CD4-positive, CD25-positive, alpha-beta regulatory T cell (primary cell): ENCODE measurements at regions not wholly inside any gene's neighbourhood (a gene's known extent, or its start where the extent isn't known, plus 50 kb on each side); places are given as distances from the start of the nearest gene placed in this dataset.

Source experiments
- ATAC-seq, 2 donors: fragments of 150-1000 bp; cut with Tn5 transposase; one replicate each; pipeline ENCODE4 v1.10.0; 2021; ENCODE audit warnings: low read depth in 2 of 2, moderate number of reproducible peaks in 2 of 2, moderate library complexity in 1 of 2
- DNase-seq, 3 donors: peaks; one replicate each; pipeline versions ENCODE4 v3.0.0 to v3.0.0-alpha.2; 2012 to 2022; ENCODE audit warnings: mixed read lengths in 1 of 3
- H3K27ac ChIP-seq: one replicate; pipeline ENCODE4 v1.7.0; 2013; ENCODE audit warnings: mild to moderate bottlenecking, low read length; ENCODE audit not compliant: insufficient read depth, poor library complexity, severe bottlenecking
- H3K27me3 ChIP-seq: one replicate; pipeline ENCODE4 v1.7.0; 2013; ENCODE audit warnings: low read length; ENCODE audit not compliant: control insufficient read depth, insufficient read depth
- H3K36me3 ChIP-seq: one replicate; pipeline ENCODE4 v1.7.0; 2013; ENCODE audit warnings: mild to moderate bottlenecking, low read length, moderate library complexity; ENCODE audit not compliant: control insufficient read depth, insufficient read depth
- H3K4me1 ChIP-seq: 2 replicates; pipeline ENCODE4 v1.7.0; 2013; ENCODE audit warnings: mild to moderate bottlenecking, low read length; ENCODE audit not compliant: insufficient read depth, control insufficient read depth, poor library complexity, severe bottlenecking
- H3K4me3 ChIP-seq: one replicate; pipeline ENCODE4 v1.7.0; 2013; ENCODE audit warnings: low read depth, mild to moderate bottlenecking, low read length, moderate library complexity
- H3K9me3 ChIP-seq, 2 experiments: 1 replicate in 1 of 2; 2 replicates in 1 of 2; pipeline ENCODE4 v1.7.0; 2013; ENCODE audit warnings: low read length in 2 of 2, mild to moderate bottlenecking in 1 of 2, moderate library complexity in 1 of 2; ENCODE audit not compliant: control insufficient read depth in 2 of 2
- H3K27ac Mint-ChIP-seq, 3 donors: one replicate each; pipeline ENCODE4 v1.8.0; 2020 to 2022; ENCODE audit warnings: mild to moderate bottlenecking in 3 of 3, mixed read lengths in 3 of 3, moderate library complexity in 2 of 3
- H3K27me3 Mint-ChIP-seq: one replicate; pipeline ENCODE4 v1.8.0; 2022; ENCODE audit warnings: mild to moderate bottlenecking, mixed read lengths
- H3K36me3 Mint-ChIP-seq: one replicate; pipeline ENCODE4 v1.8.0; 2020; ENCODE audit warnings: mixed read lengths
- H3K4me1 Mint-ChIP-seq, 4 donors: one replicate each; pipeline ENCODE4 v1.8.0; 2020 to 2022; ENCODE audit warnings: mixed read lengths in 4 of 4, mild to moderate bottlenecking in 1 of 4
- H3K4me3 Mint-ChIP-seq, 4 donors: one replicate each; pipeline ENCODE4 v1.8.0; 2020 to 2022; ENCODE audit warnings: mild to moderate bottlenecking in 4 of 4, mixed read lengths in 4 of 4, moderate library complexity in 3 of 4
- H3K9me3 Mint-ChIP-seq, 7 donors: one replicate each; pipeline ENCODE4 v1.8.0; 2020 to 2022; ENCODE audit warnings: mixed read lengths in 7 of 7, mild to moderate bottlenecking in 3 of 7, moderate library complexity in 2 of 7

DNA sequence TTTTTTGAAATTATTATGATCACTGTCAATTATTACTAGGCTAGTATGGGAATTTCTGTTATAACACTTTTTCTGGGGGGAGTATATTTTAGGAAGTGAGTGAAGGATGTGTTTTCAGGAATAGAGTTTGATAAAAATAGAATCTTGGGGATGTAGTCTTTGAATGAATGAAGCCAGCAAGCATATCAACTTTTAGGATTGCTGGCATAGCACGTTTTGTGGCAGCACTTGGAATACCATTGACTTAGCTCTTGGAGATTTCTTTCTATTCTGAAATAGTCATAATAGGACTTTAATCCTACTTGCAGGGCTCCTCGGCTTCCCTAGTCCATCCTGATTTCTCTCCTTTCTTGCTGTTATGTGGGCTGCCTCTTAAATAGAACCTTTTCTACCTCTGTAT is 141.6 kb downstream of the DACT1 start:
- H3K4me1 Mint-ChIP-seq: no peaks in the 10 kb centered on the region

DNA sequence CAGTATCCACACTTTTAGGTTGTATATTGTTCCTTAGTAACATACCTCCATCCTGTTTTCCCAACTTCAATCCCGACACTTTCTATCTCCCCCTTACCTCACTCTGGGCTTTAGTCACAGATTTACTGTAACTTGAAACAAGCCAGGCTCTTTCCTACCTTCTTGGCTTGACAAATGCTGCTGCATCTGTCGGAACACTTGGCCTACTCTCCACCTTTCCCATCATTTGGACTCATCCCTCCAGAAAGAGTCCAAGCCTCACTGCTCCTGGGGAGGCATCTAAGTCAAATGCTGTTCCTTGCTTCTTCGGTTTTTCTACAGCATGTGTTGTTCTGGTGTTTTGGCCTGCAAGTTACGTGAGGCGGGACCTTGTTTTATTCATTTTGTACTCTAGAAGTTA is 142.4 kb downstream of the DACT1 start:
- Histone ChIP-seq H3K27me3 (no peaks in the 10 kb centered on the region), H3K9me3 (no peaks in the 10 kb centered on the region), H3K4me3 (no peak overlapping the region), H3K27ac (no peak overlapping the region), H3K36me3 (no peaks in the 10 kb centered on the region), H3K4me1 (no peaks in the 10 kb centered on the region)
- ATAC-seq (no peak), DNase-seq (no peak)
- Mint-ChIP-seq H3K27ac (no peak overlapping the region), H3K36me3 (no peaks in the 10 kb centered on the region), H3K27me3 (peaks cover 4% of the 10 kb centered on the region), H3K4me3 (no peak overlapping the region), H3K4me1 (no peaks in the 10 kb centered on the region), H3K9me3 (no peaks in the 10 kb centered on the region)

More for the DNA sequence above, 141.6 kb downstream of the DACT1 start:
- ATAC-seq: no peak
- Histone ChIP-seq H3K36me3 (no peaks in the 10 kb centered on the region), H3K9me3 (no peaks in the 10 kb centered on the region), H3K27ac (no peak overlapping the region), H3K27me3 (no peaks in the 10 kb centered on the region), H3K4me1 (no peaks in the 10 kb centered on the region), H3K4me3 (no peak overlapping the region)
- H3K9me3 Mint-ChIP-seq: no peaks in the 10 kb centered on the region
- no peak overlapping the region for H3K4me3 Mint-ChIP-seq
- H3K27me3 Mint-ChIP-seq: peaks cover 4% of the 10 kb centered on the region
- no peaks in the 10 kb centered on the region for H3K36me3 Mint-ChIP-seq
- no peak overlapping the region for H3K27ac Mint-ChIP-seq
- no peak for DNase-seq

DNA sequence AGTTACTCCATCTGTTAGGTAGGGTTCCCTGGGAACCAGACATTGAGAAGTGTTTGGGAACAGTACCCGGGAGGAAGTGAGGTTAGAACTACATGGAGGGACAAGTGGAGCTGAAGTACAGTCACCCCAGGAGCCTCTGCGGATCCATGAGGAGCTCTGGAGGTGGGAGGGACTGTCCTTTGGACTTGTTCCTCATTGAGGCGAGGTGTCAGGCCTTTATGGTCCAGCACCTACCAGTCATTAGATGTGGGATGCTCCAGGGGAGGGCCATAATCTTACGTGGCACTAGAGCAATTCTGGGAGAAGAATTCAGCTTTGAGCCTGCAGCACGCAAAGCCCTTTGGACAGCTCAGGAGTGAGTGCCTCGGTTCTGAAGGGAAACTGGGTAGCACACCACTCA is 142.8 kb downstream of the DACT1 start:
- no peak overlapping the region for H3K4me3 ChIP-seq

DNA sequence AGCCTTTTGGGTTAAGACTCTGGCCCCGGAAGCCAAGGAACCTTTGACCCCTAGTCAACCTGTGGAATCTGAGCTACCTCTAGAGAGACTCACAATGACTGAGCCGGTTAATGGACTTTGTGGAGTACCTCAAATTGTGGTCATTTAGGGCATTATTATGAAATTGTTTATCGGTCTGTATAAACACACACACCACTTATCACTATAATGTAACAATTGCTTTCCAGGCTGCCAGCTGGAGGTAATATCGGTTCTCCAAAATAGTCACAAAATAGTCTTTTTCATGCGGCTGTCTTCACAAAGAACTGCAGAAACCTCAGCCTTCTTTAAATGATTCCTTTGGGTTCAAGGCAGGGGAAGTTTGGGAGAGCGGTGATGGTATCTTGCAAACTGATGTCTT is 144.2 kb downstream of the DACT1 start:
- no peaks in the 10 kb centered on the region for H3K4me1 ChIP-seq
- H3K36me3 ChIP-seq: no peaks in the 10 kb centered on the region
- Mint-ChIP-seq H3K27ac (no peak overlapping the region), H3K4me3 (no peak overlapping the region), H3K4me1 (no peaks in the 10 kb centered on the region), H3K36me3 (no peaks in the 10 kb centered on the region), H3K27me3 (no peaks in the 10 kb centered on the region), H3K9me3 (no peaks in the 10 kb centered on the region)
- H3K9me3 ChIP-seq: no peaks in the 10 kb centered on the region
- no peak overlapping the region for H3K4me3 ChIP-seq
- no peak overlapping the region for H3K27ac ChIP-seq
- no peaks in the 10 kb centered on the region for H3K27me3 ChIP-seq
- DNase-seq: no peak
- ATAC-seq: no peak

More for the DNA sequence above, 142.8 kb downstream of the DACT1 start:
- Mint-ChIP-seq H3K27me3 (peaks cover 3% of the 10 kb centered on the region), H3K36me3 (no peaks in the 10 kb centered on the region), H3K27ac (no peak overlapping the region), H3K4me1 (no peaks in the 10 kb centered on the region), H3K4me3 (no peak overlapping the region), H3K9me3 (no peaks in the 10 kb centered on the region)
- DNase-seq: no peak
- Histone ChIP-seq H3K36me3 (no peaks in the 10 kb centered on the region), H3K27ac (no peak overlapping the region), H3K9me3 (no peaks in the 10 kb centered on the region), H3K4me1 (no peaks in the 10 kb centered on the region), H3K27me3 (no peaks in the 10 kb centered on the region)
- ATAC-seq: no peak

DNA sequence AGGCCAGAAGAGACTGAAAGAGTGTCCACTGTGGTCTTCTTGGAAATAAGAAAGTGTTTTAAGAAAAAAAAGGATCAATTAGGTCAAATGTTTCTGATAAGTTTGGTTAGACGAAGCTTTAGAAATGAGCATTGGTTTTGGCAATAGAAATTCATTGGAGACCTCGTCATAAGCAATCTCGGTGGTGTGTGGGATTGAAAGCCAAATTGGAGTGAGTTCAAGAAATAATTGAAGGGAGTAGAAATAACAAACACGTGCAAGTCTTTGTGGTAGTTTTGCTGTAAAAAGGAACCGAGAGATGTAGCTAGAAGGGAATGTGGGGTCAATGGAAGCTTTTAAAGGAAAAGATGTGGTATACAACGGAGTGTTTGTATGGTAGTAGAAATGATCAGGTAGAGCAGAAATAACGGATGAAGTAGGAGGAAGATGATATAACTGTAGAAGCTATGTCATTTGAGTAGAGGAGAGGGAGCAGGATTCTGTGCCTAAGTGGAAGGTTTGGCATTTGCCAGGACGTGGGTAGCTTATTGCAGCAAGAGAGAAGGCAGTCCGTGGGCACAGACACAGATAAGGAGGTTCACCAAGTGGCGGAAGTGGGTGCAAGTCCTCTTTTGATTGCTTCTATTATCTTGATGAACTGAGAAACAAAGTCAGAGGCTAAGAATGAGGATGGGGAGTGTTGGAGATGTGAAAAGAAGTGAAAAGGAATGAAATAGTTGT is 146.2 kb downstream of the DACT1 start:
- DNase-seq (no peak), ATAC-seq (no peak)
- Histone ChIP-seq H3K9me3 (no peaks in the 10 kb centered on the region), H3K27ac (no peak overlapping the region), H3K4me1 (no peaks in the 10 kb centered on the region), H3K4me3 (no peak overlapping the region), H3K36me3 (no peaks in the 10 kb centered on the region), H3K27me3 (no peaks in the 10 kb centered on the region)
- no peaks in the 10 kb centered on the region for H3K27me3 Mint-ChIP-seq
- H3K36me3 Mint-ChIP-seq: no peaks in the 10 kb centered on the region
- H3K27ac Mint-ChIP-seq: no peak overlapping the region
- H3K4me3 Mint-ChIP-seq: no peak overlapping the region
- no peaks in the 10 kb centered on the region for H3K4me1 Mint-ChIP-seq
- peaks cover 0 to 3% (median 0%) of the 10 kb centered on the region in 7 donors for H3K9me3 Mint-ChIP-seq

DNA sequence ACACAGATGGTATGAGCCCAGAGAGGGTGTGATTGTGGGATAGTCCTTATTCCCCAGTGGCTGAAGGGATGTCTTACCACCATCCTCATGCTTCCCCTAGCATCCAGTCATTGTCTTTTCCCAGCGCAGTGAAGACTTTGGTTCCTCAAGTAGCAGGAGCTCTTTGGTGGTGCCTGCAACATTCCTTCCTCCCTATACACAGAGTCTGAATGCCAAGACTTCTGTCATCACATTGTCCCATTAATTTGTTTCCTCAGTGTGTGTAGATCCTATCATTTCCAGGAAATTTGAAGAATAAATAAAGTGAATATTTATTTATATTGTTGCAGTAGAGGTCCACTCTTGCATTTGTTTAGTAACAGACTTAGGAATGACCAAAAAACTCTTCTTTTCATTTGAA is 147.2 kb downstream of the DACT1 start:
- DNase-seq: no peak
- Mint-ChIP-seq H3K4me3 (no peak overlapping the region), H3K4me1 (no peaks in the 10 kb centered on the region), H3K27ac (no peak overlapping the region), H3K27me3 (no peaks in the 10 kb centered on the region), H3K36me3 (no peaks in the 10 kb centered on the region), H3K9me3 (peaks cover 0 to 3% (median 0%) of the 10 kb centered on the region in 7 donors)
- no peaks in the 10 kb centered on the region for H3K4me1 ChIP-seq
- no peaks in the 10 kb centered on the region for H3K27me3 ChIP-seq
- ATAC-seq: no peak
- no peaks in the 10 kb centered on the region for H3K36me3 ChIP-seq
- no peak overlapping the region for H3K27ac ChIP-seq
- H3K4me3 ChIP-seq: no peak overlapping the region
- no peaks in the 10 kb centered on the region for H3K9me3 ChIP-seq

DNA sequence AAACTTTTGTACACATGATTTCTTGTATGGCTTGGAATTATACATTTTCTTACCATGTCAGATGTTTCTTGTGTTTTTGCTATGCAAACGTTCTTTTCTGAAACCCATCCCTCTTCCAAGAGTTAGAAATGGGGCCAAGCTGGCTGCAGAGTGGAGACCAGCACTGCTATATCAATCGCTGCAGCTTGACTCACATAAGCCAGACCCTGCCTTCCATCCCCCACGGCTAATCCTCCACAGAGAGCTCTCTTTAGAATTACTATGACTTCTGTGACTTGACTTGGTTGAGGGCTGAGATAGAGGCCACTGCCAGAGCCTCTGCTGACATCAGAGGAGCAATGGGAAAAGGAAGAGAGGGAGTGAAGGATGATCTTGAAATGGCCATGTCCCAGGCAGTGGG is 147.9 kb downstream of the DACT1 start:
- no peak for DNase-seq
- Histone ChIP-seq H3K27ac (no peak overlapping the region), H3K27me3 (no peaks in the 10 kb centered on the region), H3K4me3 (no peak overlapping the region), H3K4me1 (no peaks in the 10 kb centered on the region), H3K36me3 (no peaks in the 10 kb centered on the region), H3K9me3 (no peaks in the 10 kb centered on the region)
- no peaks in the 10 kb centered on the region for H3K36me3 Mint-ChIP-seq
- no peaks in the 10 kb centered on the region for H3K27me3 Mint-ChIP-seq
- ATAC-seq: no peak
- H3K9me3 Mint-ChIP-seq: peaks cover 0 to 3% (median 0%) of the 10 kb centered on the region in 7 donors
- no peak overlapping the region for H3K4me3 Mint-ChIP-seq
- H3K4me1 Mint-ChIP-seq: no peaks in the 10 kb centered on the region
- no peak overlapping the region for H3K27ac Mint-ChIP-seq

DNA sequence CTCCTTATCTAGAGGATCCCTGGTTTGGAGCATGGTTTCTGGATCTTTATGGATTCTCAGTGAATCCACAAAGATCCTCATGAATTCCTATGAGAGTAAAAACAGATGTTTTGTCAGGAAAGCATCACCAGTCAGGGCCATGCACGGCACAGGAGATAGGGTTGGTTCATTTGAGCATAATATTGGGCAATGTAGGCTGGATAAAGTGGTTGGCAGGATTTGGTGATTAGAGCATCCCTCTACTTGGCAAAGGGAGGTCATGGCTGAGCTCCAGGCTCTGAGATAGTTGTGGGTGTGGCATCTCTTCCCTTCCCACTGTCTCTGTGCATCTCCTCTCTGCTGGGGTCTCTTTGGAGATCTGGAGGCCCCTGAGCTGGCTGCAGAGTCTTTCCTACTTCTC is 149.8 kb downstream of the DACT1 start:
- no peaks in the 10 kb centered on the region for H3K9me3 ChIP-seq
- H3K9me3 Mint-ChIP-seq: peaks cover 0 to 3% (median 0%) of the 10 kb centered on the region in 7 donors
- DNase-seq (no peak), ATAC-seq (no peak)
- H3K27me3 ChIP-seq: no peaks in the 10 kb centered on the region
- H3K36me3 Mint-ChIP-seq: no peaks in the 10 kb centered on the region
- H3K27ac ChIP-seq: no peak overlapping the region
- no peak overlapping the region for H3K4me3 Mint-ChIP-seq
- H3K4me3 ChIP-seq: no peak overlapping the region
- no peaks in the 10 kb centered on the region for H3K36me3 ChIP-seq
- H3K27me3 Mint-ChIP-seq: no peaks in the 10 kb centered on the region
- H3K4me1 ChIP-seq: no peaks in the 10 kb centered on the region
- no peak overlapping the region for H3K27ac Mint-ChIP-seq
- H3K4me1 Mint-ChIP-seq: no peaks in the 10 kb centered on the region
